Panc1 (cell line): ENCODE measurements at regions not wholly inside any gene's neighbourhood (a gene's known extent, or its start where the extent isn't known, plus 50 kb on each side); places are given as distances from the start of the nearest gene placed in this dataset.

Experiments used
- ATAC-seq: fragments of 200-7000 bp; cut with Tn5 transposase; 2 replicates; pipeline ENCODE4 v1.9.1; 2020; ENCODE audit warnings: mild to moderate bottlenecking, moderate library complexity
- BruUV-seq: library from RNA; stranded (reverse); fragments of 400-500 nt; replicated peaks from 2 replicates; lab custom pipeline; 2021; lab: Mats Ljungman, UMichigan
- CTCF ChIA-PET: fragments of 300-600 bp; sonication (Branson Sonifier 250); formaldehyde crosslinking; loops from one replicate; lab custom pipeline; 2022; ENCODE audit warnings: antibody characterized with exemption; lab: Charles Lee
- POLR2A ChIA-PET: fragments of 300-600 bp; sonication (Branson Sonifier 250); formaldehyde crosslinking; loops from one replicate; lab custom pipeline; 2022; ENCODE audit warnings: antibody characterized with exemption; lab: Charles Lee
- DNase-seq: peaks from one replicate; pipeline ENCODE4 v3.0.0-alpha.2; 2010; ENCODE audit warnings: low read depth, low spot score
- H3K27ac ChIP-seq: 2 replicates; pipeline ENCODE4 v1.5.1; 2011; ENCODE audit warnings: mild to moderate bottlenecking, low read length, inconsistent platforms
- H3K27me3 ChIP-seq: fragments of 200-500 bp; sonication (Bioruptor generic); 2 replicates; pipeline ENCODE4 v1.6.0; 2014; ENCODE audit warnings: low read length, inconsistent platforms; ENCODE audit not compliant: control insufficient read depth, insufficient read depth
- H3K36me3 ChIP-seq: fragments of 200-500 bp; sonication (Bioruptor generic); 2 replicates; pipeline ENCODE4 v1.5.1; 2014; ENCODE audit warnings: inconsistent platforms, mild to moderate bottlenecking, low read length, moderate library complexity; ENCODE audit not compliant: control insufficient read depth, insufficient read depth
- H3K4me1 ChIP-seq: 2 replicates; pipeline ENCODE4 v1.5.1; 2011; ENCODE audit warnings: inconsistent platforms, mild to moderate bottlenecking, low read length, moderate library complexity; ENCODE audit not compliant: control insufficient read depth, insufficient read depth
- H3K4me3 ChIP-seq, 2 experiments: 2 replicates each; pipeline ENCODE4 v1.5.1; 2011 to 2012; ENCODE audit warnings: low read depth in 2 of 2, low read length in 2 of 2, mild to moderate bottlenecking in 2 of 2, inconsistent platforms in 1 of 2, moderate library complexity in 1 of 2
- H3K9me3 ChIP-seq: fragments of 200-500 bp; sonication (Bioruptor generic); 2 replicates; pipeline ENCODE4 v1.5.1; 2014; ENCODE audit warnings: low read depth, mild to moderate bottlenecking, inconsistent platforms, low read length, moderate library complexity; ENCODE audit not compliant: control insufficient read depth, insufficient read depth
- CTCF ChIP-seq: fragments of 450-650 bp; IDR thresholded peaks from 2 replicates; pipeline ENCODE4 v1.5.1; 2017; ENCODE audit warnings: mild to moderate bottlenecking
- POLR2AphosphoS5 ChIP-seq: IDR thresholded peaks from 2 replicates; pipeline ENCODE4 v1.6.1; 2012; ENCODE audit warnings: mild to moderate bottlenecking, low read depth, low read length, moderate library complexity
- REST ChIP-seq, 2 experiments: IDR thresholded peaks; 2 replicates each; pipeline ENCODE4 v1.6.1; 2011 to 2012; ENCODE audit warnings: low read depth in 2 of 2, control low read depth in 1 of 2, low read length in 1 of 2, mild to moderate bottlenecking in 1 of 2, moderate library complexity in 1 of 2; ENCODE audit not compliant: insufficient read depth in 1 of 2
- SIN3A ChIP-seq: IDR thresholded peaks from 2 replicates; pipeline ENCODE4 v1.6.1; 2012; ENCODE audit warnings: low read depth, mild to moderate bottlenecking, low read length, moderate library complexity, borderline replicate concordance; ENCODE audit not compliant: insufficient read depth
- TCF7L2 ChIP-seq: IDR thresholded peaks from 2 replicates; pipeline ENCODE4 v1.6.1; 2011; ENCODE audit warnings: mild to moderate bottlenecking, low read depth, low read length, inconsistent platforms
- in situ Hi-C: cut with HindIII; loops from 2 replicates; pipeline ENCODE4 v1.10.0; 2016; ENCODE audit warnings: low sequenced_read_pairs, low pct_unique_long_range_greater_than_20kb
- intact Hi-C: fragments of 100-400 bp; cut with micrococcal nuclease; formaldehyde crosslinking; loops from one replicate; pipeline ENCODE4 v1.10.0; 2022; ENCODE audit not compliant: unreplicated experiment

GRCh38 chr7:13225068-13225467, 537.6 kb downstream of the ARL4A start:
- ATAC-seq = no peak
- Histone ChIP-seq H3K4me1 (no peaks in the 10 kb centered on the region), H3K27me3 (no peaks in the 10 kb centered on the region), H3K27ac (no peak overlapping the region), H3K4me3 (no peak overlapping the region), H3K36me3 (no peaks in the 10 kb centered on the region), H3K9me3 (no peaks in the 10 kb centered on the region)
- ChIA-PET CTCF (no interaction called here), POLR2A (no interaction called here)
- intact Hi-C loops = no loop called here
- in situ Hi-C loops = no loop called here
- TF ChIP-seq SIN3A (no peak), TCF7L2 (no peak), REST (IDR thresholded peaks at IDR 0.05; ENCODE audit: insufficient read depth in 1 of 2, low read depth in 2 of 2, low read length in 1 of 2) (no peak), CTCF (no peak), POLR2AphosphoS5 (no peak)
- BruUV-seq = no TSS peak
- DNase-seq = no peak

- ChIA-PET POLR2A (no interaction called here), CTCF (no interaction called here)
- Histone ChIP-seq H3K27me3 (no peaks in the 10 kb centered on the region), H3K4me3 (no peak overlapping the region), H3K27ac (no peak overlapping the region), H3K4me1 (no peaks in the 10 kb centered on the region), H3K9me3 (no peaks in the 10 kb centered on the region), H3K36me3 (no peaks in the 10 kb centered on the region)
- DNase-seq = no peak
- in situ Hi-C loops (no loop called here), intact Hi-C loops (no loop called here)
- ATAC-seq = no peak
- BruUV-seq = no TSS peak
- TF ChIP-seq POLR2AphosphoS5 (no peak), REST (IDR thresholded peaks at IDR 0.05; ENCODE audit: insufficient read depth in 1 of 2, low read depth in 2 of 2, low read length in 1 of 2) (no peak), TCF7L2 (no peak), SIN3A (no peak), CTCF (no peak)
Observed at GRCh38 chr7:13226385-13226784, 539.0 kb downstream of the ARL4A start.
